Stimulated activated CD4-positive, alpha-beta T cell treated with anti-CD3 and anti-CD28 coated beads, Interleukin-4, amount 100 ng/mL, for 1 hour (primary cell): ENCODE measurements at regions not wholly inside any gene's neighbourhood (a gene's known extent, or its start where the extent isn't known, plus 50 kb on each side); places are given as distances from the start of the nearest gene placed in this dataset.
A peak's percentile ranks its signal among the peaks of the same experiment; 100 is the strongest.

ENCODE experiments used
- DNase-seq: peaks from one replicate; pipeline ENCODE4 v3.0.0-alpha.2; 2020

DNA sequence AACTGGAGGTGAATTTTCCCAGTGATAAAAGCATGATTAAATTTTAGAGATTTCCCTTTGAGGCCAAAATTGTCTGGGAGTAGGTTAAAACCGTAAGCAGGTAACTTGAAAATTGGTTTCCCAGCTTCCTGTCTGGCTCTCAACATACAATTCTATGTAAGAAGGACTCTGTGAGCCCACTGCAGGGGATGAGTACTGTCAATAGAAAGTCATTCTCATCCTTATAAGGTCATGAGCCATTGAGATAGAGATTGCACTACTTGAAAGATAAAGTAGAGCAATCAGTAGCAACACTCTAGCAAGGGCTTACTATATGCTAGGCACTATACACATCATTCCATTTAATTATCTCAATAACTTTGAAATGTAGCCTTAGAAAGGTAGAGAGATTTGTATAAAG, 225.6 kb upstream of the HMGA2 start:
- no peak for DNase-seq

DNA sequence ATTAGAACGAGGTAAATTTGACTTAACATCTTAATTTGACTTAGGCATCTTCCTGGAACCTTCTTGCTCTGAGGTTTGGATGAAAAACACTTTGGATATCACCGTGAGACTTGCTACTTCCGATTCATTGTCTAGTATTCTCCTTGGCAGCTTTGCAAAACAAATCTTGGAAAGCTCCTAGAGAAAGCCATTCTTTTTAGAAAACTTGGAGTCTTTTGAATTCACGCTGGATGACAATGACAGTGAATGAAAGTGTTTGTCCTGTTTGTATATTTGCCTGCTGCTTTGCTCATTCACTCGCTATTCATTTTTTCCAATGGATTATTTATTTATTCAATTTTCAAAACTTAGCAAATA, 222.1 kb upstream of the HMGA2 start:
- no peak for DNase-seq

DNA sequence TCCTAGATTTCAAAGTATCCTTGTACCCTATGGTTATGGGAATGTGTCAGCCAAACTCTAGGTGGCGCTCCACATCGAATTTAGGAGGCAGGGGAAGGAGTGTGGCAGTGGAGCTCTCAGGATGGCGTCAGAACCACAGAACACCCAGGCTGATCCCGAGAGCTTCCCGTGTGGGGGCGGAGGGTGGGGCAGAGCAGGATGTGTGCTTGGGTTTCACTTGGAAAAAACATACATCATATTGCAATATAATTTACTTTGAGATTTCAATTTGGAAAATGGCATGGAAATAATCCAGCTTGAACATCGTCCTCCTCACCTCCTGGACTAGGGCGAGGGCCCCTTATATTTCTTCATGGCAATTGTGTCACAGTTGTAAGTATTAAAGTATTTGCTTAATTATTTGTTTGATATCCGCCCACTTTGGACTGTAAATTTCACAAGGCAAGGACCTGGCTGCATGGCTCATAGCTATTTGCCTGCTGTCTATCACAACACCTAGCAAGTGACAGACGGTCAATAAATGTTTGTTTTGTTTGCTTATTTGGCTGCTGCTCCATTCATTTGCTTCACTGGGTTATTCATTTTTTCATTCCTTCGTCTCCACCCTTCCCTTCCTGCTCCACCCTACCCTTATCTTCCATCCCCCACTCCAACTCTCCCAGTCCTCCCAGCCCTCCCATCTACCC, 221.5 kb upstream of the HMGA2 start:
- peak; percentile 14 for DNase-seq

DNA sequence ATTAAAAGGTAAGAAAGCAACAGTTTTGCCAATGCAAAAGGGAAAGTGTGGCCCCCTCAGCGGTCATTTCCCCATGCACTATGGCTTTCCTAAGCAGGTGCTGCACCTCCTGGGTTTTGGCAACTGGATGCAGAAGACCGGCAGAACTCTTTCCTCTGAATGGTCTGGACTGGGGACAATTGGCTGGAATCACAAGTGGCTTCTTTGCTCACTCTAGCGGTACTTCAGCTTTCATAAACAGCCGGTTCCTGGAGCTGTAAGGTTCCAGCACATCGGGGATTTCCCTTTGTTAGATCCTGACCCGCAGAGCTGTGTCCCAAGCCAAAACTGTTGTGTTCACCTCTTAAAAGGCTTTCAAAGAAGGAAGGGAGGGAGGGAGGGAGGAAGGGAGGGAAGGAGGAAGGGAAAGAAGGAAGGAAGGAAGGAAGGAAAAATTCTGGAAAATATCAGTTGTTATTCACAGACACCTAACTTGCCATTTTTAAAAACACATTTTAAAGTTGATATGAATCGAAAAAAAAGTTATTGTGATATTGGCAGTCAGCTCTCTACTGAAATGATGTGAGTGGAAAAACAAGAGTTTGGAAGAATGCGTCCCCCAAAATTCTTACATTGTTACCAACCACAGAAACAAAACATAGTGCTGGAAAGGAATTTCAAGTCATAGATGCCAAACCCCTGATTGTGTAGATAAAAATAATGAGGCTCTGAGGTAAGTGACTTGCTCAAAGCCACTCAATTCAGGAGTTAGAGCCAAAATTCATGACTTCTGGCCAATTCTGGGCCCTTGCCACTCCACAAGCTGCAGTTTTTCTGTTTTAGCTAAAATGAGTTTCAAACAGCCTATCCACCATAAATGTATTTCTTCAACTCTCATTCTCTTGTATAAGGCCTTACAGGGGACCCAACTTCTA, 220.6 kb upstream of the HMGA2 start:
- DNase-seq: no peak

DNA sequence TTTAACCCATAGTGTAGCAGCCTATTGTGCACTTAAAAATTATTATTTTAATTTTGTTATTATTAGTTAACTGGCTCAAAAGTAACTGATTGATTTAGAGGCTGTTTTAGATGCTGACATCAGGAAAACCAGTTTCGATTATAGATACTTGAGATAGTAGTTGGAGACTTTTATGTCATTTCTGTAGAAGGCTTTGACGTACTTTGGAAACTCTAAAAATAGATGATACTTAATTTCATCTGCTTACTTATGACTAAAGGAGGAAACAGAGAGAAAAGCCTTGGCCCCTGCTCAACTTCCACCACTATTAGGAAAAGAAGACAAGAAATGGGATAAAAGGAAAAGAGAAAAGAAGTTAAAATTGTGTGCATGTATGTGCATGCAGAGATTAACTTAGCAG, 219.3 kb upstream of the HMGA2 start:
- DNase-seq: no peak

DNA sequence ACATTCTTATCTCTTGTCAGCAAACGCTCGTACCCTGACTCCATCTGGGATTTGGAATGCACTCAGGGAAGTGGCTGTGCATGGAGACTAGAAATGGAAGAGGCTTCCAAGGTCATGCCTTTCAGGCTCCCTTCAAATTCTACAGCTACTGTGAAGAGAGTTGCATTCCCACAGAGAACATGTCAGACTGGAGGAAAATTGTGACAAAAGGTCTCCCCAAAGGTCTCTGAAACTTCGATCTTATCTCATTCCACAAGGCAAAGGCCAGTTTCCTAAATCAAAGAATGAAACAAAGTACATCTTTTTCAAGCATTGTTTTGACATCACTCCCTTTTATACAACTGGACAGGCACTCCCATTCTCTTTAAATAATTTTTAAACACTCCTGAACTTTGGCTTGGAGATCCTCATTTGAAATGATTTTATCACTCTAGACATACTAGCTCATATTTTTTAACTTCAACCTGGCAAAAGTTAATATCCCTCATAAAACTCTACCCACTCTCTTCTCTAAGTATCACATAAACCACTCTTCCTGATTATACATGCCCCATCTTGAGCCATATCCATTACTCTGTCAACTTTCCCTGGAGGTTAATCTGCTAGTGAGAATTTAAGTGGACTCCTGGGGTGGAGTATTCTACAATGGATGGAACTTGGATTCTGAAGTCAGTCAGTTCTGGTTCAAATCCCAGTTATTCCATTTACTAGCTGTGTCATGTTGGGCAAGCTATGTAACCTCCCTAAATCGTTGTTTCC, 218.1 kb upstream of the HMGA2 start:
- DNase-seq: no peak

DNA sequence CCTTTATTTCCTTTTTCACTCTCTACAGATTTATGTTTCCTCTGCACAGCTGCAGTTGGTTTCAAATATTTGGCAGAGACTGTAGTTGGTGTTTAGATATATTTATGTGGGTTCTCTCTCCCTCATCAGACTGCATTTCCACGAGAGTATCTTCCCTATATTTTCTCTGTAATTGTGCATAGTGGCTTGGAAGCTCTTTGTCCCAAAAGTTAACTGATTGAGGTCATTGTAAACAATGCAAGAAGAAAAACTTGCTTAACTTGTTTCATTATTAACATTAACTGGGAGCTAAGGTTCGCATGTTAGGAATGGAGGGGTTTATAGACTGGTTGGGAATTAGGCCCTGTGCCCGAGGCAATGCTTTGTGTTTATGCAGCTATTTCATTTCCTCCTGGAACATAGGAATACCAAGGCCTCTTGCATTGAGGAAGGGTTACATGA, 216.9 kb upstream of the HMGA2 start:
- no peak for DNase-seq

DNA sequence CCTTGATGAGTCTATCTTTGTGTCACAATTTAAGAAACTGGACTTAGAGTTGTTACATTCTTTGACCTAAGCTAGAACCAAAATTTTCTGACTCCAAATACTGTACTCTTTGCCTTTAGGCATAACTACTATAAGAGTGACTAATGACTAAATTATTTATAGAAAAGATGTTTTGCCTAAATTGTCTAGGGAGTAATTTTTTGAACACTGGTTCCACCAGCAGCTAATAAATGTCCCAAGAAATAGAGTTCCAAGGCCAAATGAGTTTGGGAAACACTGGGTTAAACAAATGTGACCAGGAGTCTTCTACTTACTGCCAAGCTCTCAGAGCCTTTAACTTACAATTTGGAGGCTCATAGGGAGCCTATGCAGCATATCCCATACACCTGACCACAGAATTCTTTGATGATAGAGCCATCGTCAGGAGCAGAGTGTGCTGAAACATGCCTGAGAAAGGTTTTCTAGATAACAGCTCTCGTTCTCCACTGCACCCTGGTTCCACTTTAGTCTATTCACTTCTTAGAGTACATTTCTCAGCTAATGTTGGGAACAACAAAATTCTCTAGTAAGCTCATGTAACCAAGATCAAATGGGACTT, 215.9 kb upstream of the HMGA2 start:
- no peak for DNase-seq

DNA sequence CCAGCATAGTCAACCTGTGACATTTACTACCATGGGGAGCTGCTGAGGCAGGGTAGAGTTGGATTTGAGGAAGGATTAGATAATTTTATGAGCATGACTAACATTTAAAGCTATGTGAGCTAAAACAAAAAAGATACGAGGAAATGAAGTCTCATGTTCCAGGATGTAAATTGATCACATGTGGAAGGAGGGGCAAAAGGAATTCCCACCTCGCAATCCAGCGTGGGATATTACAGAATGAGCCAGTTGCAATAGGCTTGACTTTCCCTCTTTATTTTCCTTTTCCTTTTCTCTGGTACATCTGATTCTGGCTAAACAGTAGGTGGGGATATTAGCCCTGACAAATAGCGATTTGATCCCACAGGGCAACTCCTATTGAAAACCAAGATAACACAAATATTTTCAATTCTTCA, 214.9 kb upstream of the HMGA2 start:
- DNase-seq: no peak

DNA sequence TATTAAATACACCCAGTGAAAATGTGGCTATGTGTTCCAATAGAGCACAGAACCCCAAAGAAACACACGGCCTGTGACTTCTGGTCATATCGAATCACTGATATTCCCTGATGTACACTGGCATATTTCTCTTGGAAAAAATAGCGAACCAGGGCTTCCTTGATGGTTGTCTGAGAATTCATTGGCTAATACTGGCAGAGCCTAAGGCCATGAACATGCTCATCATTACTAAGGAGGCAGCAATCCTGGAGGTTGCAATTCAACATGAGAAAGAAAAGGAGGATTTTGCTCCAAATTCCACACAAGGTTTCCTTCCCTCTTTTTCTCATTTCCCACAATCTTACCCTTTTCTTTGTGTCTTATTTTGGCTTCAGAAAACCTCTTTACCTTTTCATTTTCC, 212.9 kb upstream of the HMGA2 start:
- DNase-seq: no peak

DNA sequence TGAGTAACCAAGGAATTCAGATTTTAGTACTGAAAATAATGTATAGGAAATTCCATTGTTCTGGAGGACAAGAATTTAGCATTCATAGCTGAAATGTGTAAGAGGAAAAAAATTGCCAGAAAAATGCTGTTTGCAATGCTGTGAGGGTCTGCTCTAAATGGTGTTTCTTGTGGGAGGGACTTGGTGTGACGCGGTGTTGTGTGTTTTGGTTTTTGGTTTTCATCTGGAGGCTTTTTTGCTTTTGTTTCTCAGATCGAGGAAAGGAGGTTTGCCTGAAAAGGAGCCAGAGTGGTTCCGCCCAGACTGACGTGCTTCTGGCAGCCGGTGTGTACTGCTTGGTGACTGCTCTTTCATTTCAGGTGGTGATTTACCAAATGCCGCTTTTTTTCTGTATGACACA, 211.8 kb upstream of the HMGA2 start:
- no peak for DNase-seq

DNA sequence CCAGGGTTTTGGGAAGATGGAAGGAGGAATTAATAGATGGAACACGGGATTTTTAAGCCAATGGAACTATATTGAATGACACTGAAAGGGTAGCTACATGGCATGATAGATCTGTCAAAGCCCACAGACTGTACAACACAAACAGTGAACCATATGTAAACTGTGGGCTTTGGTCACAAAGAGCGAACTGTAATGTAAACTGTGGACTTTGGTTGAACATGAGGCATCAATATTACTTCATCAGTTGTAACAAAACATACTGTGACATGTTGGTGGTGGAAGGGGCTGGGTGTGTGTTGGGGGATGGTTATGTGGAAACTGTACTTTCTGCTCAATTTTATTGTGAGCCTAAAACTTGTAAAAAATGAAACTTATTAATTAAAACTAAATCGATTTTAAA, 210.6 kb upstream of the HMGA2 start:
- no peak for DNase-seq

DNA sequence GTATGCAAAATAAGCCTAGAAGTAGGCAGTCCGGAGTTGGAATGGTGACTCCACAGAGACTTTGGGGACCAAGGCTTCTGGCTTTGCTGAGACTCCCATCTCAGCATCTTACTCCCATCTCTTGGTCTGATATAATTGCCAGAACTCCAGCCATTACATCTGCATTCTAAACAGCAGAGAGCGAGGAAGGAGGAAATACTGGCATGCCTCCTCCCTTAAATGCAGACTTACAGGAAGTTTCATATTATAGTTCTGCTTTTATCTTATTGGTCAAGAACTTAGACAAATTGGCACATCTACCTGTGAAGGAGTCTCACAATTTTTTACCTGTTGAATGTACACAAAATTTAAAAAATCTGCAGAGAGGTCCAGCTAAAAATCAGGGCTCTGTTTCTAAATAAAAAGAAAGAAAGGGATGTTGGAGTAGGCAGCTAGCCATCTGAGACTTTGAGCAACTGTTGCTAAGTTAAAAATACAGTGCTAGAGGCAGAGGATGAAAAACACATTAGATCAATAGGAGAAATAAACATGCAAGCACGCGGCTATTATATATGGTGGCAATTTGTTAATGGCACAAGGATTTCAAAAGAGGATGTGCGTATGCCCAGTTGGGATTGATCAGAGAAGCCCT, 209.9 kb upstream of the HMGA2 start:
- DNase-seq: no peak

DNA sequence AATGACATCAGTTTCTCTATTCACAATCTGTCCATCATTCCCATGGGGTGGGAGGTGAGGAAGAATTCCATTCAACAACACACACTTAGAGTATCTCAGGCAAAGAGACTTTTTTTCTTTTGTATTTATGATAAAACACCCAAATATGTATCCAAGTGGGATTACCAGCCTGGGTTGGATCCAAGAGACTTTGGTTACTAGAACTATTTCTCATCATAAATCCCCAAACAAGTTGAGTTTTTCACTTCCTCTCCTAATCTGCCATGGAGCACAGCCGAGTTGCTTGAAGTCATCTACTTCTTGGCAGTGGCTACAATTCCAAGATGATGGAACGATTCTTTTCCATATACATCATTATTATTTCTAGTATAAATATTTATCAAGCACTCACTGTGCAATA, 209.2 kb upstream of the HMGA2 start:
- no peak for DNase-seq

DNA sequence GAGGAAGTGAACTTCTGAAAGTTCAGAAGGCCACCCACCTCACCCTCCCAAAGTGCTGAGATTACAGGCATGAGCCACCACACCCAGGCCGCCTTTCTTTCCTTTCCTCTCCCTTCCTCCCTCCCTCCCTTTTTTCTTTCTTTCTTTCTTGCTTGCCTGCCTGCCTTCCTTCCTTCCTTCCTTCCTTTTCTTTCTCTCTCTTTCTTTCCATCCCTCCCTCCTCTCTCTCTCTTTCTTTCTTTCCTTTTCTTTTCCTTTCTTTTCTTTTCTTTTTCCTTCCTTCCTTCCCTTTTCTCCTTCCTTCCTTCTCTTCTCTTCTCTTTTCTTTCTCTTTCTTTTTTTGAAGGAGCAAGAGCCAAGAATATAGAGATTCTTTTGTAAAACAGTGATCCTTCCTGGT, 208.3 kb upstream of the HMGA2 start:
- no peak for DNase-seq

DNA sequence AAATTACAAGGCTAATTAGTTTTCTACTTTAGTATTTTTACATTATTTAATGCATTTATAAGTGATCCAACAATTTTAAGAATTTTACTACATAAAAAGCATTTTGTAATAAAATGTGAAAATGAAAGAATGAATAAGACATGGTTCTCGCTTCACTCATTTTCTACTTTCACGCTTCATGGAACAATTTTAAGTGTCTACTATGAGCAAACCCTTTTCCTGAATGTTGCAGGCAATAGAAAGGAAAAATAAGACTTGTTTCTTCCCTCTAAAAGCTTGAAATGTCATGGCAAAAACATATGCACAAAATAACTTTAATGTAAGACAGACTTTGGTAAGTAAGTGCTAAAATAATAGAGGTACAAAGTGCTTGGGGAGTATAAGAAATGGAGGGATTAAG, 205.7 kb upstream of the HMGA2 start:
- DNase-seq: no peak

DNA sequence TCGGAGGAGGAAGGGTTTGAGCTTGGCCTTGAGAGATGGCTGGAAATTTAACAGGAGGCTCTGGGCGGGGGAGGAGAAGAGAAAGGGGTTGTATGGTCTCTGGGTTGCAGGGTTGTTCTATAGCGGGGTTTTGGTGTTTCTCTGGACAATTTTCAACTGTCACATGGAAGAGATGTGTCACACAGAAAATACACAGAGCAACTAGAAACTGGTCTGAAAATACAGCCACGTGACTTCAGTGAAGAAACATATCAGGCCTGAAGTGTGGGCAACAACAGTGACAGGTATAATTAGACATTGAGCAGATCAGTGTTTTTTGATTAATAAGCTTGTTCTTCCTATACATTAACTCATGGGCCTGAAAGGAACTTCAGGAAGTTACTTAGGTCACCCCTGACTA, 205.3 kb upstream of the HMGA2 start:
- DNase-seq: no peak

DNA sequence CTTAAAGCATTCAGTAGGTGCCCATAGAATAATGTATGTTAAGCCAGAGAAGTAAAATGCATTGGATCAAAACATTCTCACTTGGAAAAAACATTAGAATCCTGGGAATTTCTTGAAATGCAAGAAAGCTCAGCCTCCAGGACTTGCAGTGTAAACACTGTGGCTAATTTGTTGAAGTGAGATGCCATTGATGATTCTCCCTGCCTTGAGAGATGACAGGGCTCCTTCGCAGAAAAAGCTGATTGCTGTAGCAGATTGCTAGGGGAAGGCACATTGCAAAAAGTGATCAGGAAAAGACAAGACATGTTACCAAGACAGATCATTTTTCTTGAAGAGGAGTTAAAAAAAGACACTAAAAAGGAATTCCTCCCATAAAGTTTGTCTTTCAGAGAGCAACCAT, 204.2 kb upstream of the HMGA2 start:
- DNase-seq: no peak

DNA sequence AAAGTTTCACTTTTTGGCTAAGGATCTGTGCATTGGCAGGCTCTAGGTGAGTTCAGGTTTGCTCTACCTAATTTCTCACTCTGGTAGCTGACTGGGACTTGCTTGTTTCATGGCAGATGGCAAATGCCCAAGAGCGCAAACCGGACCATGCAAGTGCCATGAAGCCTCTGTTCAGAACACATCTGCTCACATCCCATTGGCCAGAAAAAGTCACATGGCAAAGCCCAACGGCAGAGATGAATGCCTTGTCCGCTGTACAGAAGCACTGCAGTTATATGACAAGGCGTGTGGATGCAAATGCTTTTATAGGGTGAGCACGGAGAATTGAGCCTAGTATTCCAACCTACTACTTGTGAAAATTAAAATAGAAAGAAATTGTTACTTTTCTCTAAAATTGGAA, 202.2 kb upstream of the HMGA2 start:
- no peak for DNase-seq

DNA sequence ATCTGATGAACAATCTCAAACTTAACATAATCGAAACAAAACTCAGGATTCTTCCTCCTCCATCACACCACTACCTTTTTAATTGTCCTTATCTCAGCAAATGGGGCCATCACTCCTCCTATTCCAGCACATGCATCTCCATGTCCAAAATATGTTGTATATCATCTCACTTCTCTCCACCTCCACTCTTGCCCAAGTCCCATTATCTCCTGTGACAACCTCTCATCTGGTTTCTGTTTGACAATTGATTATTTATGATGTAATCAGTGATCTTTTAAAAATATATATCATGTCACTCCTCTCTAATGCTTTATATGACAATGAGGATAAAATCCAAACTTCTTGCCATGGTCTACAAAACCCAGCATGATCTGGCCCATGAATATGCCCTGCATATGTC, 200.8 kb upstream of the HMGA2 start:
- DNase-seq: no peak

DNA sequence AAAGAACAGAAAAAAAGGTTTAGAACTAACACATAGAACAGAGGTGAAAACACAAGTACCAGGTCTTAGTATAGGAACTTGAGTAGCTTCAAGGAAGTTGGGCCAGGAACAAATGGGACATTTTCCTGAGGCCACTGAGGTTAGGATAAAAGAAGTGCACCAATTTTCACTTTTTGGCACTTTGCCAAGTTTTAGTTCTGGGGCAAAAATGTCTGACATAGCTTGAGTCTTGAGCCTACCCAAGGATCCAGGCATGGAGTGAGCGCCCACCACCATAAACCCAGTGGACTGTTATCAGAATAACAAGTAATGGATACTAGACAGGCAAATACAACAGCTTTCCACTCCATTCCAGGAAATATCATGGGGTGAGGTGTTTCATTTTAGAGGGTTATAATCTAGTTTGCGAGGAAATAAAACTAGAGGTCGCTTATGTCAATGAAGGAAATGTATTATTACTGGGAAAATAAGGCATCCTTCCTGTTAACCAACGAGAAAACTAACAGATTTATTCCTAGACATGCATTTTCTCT, 199.7 kb upstream of the HMGA2 start:
- no peak for DNase-seq

DNA sequence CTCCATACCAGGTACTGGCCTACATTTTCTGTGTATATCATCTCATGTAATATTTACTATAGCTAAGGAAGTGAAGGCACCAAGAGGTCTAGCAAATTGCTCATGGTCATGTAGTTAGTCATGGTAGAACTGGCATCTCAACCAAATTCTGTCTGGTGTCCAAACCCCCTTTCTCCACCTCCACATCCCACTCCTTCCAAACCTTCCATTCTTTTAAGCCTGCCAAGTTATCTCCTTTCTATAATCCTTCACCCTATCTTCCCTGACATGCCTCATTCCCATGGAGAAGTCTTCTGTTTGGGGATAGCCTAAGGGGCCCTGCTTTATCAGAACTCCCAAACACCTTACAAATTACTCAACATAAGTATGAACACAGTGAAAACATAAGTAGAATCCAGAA, 196.2 kb upstream of the HMGA2 start:
- DNase-seq: no peak

DNA sequence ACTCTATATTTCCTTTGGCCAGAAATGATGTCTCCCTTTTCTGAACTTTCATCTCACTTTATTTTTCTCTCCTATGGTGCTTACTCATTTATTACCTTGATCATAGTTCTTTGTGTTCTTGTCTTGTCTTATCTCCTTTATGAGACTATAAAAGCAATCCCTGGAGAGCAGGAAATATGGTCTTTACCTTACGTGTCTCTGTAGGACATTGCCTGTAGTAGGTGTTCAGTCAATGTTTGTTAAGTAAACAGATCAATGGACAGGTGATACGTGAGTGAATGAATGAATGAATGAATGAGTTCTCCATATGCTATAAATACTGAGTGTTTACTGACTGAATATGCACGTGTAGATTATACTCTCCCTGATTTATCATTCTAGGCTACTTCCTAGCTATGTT, 193.7 kb upstream of the HMGA2 start:
- DNase-seq: no peak
